SIG-M5 treated with dmso at 0.1 percent for 504 hours (cell line): ENCODE measurements at regions not wholly inside any gene's neighbourhood (a gene's known extent, or its start where the extent isn't known, plus 50 kb on each side); places are given as distances from the start of the nearest gene placed in this dataset.
"Not testable (repeated sequence)": the region's sequence is repeated elsewhere in the genome, so short reads cannot be mapped to it uniquely, and the experiment has no call there.

Experiments
- DNase-seq: peaks from one replicate; lab custom pipeline; 2025; ENCODE audit not compliant: unreplicated experiment; lab: John Stamatoyannopoulos, UW

DNA sequence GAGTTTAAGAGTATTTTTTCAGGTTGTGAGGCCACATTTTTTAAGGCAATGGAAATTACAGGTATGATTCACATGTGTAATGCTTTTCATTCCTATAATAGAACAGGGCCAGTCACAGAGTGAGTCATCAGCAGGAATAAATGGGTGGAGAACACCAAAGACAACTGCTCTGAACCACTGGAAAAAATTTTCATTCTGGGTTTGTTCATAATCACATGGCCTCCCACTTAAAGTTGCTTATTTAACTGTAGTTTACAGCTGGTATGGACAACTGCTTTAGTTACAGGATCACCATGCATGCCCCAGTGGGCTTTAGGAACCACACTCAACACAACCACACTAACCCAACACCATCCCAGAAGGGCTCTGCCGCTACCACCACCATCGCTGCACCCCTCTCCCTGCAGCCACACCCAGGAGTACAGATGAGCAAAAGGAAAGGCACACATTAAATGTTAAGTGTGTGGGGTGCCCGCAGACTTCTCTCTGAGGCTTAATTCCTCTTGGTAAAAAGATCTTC, 107.0 kb upstream of the DST start:
- DNase-seq: no peak

DNA sequence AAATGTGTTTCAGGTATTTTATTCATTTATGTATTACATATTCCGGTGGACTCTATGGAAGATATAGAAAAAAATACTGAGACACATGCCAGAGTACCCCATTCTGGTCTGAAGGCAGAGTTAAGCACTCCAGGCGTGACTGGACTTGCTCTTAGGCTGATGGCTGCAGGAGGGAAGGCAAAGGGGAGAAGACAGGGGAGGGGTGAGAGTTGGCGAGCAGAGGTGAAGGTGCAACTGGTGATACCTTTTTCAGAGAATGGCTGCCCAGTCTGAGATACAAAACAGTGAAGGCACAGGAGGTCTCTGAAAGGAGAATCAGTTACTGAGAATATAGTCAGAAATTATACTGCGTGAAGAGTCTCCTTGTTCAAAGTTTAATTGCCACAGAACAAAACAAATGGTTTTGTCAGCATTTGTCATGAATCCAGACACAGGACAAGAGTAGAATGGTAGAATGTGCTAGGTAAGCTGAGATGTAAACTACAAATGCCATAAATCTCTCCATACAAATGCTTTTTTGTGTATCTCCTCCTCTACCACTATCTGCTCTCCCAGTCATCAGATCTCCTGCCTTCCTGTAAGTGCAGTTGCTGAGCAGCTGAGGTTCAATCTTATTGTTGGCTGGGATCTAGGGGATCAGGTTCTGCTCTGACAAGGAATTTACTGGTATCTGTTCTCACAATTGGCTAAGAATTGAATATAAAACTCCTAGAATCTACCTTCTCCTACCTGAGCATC, 104.2 kb upstream of the DST start:
- no peak for DNase-seq

DNA sequence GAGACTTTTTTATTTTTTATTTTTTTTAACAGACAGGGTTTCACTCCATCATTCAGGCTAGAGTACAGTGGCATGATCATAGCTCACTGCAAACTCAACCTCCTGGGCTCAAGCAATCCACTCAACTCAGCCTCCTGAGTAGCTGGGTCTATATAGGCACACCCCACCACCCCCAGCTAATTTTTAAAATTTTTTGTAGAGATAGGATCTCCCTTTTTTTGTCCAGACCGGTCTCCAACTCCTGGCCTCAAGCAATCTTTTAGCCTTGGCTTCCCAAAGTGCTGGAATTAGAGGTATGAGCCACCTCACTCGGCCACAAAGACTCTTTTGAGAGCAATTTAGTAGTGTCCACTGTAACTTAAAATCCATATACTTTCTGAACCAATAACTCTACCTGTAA, 103.3 kb upstream of the DST start:
- DNase-seq: no peak

DNA sequence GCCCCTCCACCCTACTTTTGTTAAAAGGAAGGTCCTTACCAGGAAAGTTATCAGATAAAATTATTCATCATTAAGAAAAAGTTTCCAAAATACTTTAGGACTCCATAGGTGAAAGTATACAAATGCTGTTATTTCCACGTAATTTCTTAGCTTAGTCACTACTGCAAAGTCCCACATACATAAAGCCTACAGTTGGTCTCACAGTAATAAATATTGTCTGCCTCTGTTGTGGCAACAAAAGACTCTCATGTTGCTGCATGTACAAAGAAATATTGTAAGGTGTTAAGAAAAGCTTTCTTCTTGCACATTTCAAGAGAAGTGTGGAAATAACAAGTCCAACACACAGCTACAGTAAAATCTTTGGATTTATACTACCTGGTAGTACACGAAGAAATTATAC, 102.4 kb upstream of the DST start:
- no peak for DNase-seq

DNA sequence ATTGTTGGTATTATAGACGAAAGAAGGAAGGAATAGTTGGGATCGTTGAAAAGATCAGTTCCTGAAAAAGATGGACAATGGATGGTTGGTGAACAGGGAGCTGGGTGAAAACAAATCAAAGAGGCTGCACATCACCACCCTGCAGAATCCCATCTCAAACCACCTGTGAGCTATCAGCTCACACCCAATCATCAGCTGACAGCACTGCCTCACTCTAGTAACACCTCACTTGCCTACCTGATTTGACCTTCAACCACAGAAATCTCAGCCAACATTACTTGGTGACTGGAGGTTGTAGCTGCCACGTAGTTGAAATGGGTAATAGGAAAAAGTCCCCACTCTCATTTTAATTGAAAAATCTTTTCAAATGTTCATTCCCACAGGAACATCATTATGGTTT, 101.8 kb upstream of the DST start:
- no peak for DNase-seq

DNA sequence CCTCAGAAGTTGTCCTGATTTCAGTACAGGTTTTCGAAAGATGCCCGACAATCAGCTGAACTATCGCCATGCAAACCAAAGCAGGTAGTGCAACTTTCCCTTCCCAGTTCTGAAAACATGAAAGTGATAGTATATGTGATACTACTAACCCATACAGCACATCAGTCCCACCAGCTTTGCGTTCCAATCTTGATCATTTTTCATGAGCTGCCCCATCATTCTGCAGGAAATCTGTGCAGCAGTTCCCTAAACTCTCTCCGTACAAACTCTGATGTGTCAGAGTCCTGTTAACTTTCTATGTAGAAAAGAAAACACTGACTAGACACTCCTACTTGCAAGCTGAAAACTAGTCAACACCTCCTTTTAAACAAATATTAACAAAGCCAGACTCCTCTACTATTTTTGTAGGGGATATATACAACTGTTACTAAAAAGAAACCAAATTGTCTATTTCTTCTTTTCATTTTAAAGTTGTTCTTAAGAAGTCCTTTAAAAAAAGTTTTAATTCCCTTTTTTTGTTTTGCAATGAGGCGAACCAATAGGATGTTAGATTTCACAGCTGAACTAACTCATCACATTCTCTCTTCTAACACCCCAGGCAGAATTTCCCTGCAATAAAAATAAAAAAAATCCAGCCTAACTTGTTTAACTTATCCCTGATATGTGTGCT, 99.6 kb upstream of the DST start:
- DNase-seq: peak; percentile 33

GRCh38 chr6:56741472-56741871, 98.8 kb upstream of the DST start:
- DNase-seq: no peak

GRCh38 chr6:56739836-56740815, 97.4 kb upstream of the DST start:
- DNase-seq: no peak

DNA sequence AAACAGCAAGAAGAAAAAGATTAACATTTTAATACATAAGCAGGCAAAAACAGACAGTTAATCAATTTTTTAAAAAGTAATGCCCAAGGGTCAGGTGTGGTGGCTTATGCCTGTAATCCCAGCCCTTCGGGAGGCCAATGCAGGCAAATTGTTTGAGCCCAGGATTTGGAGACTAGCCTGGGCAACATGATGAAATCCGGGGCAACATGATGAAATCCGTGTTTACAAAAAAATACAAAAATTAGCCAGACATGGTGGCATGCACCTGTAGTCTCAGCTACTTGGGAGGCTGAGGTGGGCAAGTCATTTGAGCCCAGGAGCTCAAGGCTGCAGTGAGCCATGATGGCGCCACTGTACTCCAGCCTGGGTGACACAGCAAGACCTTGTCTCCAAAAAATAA, 94.1 kb upstream of the DST start:
- no peak for DNase-seq

DNA sequence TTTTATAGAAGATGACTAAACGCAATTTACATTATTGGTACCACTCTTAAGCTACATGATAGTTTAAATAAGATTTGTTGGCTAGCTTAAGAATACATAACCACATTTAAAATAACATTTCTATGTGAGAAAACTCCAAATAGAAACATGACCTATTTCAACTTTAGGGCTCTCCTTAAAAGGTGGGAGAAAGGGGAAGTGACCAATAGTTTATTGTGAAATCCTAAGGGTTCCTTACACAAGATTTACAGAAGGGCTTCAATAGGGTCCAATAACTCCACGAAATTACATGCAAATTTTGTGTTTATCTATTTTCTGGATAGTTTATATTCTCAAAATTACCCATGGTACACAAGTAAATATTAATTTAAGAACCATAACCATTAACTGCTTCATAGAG, 91.6 kb upstream of the DST start:
- peak; percentile 29 for DNase-seq

GRCh38 chr6:56733211-56733697, 90.6 kb upstream of the DST start:
- DNase-seq: no peak

DNA sequence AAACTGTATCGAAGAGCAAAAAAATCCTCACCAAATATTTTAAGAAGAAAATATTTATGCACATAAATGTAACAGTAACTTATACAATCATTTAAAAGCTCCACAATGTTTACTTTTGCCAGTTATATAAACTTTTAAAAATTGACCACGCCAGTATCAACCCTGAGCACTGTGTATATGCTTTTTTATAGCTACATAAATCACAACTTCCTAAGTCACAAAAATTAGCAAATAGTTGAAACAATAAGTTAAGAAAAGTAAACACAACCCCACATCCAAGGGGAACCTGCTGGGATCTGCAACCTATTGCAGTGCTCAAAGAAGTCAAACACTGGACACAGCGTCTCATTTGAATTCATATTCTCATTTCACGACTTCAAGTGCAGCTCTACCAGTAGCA, 89.8 kb upstream of the DST start:
- no peak for DNase-seq

- no peak for DNase-seq
Observed at GRCh38 chr6:56730663-56731529, 88.2 kb upstream of the DST start.

DNA sequence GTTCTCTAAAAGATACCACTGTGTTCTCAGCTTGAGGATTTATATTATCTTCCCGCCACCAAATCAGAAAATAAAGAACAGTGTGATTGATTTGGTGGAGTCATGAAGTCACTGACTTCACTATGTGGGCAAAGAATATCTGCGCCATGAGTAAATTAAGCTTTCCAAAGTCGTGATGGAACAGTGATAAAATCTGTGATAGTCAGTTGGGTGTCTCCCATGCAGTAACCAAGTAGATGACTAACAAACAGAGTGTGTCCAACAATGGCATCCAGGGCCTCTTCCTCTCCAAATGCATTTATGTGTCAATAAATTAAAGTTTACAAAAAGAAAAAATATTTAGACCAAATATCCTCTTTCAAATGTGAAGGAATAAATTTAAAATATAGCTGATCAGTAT, 87.0 kb upstream of the DST start:
- DNase-seq: no peak

GRCh38 chr6:56729166-56729565, 86.5 kb upstream of the DST start:
- DNase-seq: not testable (repeated sequence)

GRCh38 chr6:56727097-56727850, 84.6 kb upstream of the DST start:
- DNase-seq: no peak

DNA sequence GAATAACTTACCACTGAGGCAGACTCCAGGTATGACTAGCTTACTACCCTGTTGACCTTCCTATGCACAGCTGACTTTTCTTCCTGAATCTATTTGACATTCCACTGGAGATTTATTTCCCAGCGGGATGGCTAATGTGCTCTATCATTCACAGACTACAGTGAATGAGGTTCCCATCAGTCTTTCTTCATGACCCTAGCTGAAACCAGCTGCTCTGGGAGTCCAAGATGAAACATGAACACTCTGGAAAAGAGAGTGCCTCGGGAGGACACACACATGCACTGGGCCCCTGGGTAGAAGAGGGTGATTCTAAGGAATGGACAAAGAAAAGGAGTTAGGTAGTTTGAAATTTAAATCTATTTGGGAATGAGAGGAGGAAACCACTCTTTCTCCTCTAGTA, 82.6 kb upstream of the DST start:
- DNase-seq: no peak

- no peak for DNase-seq
Observed at GRCh38 chr6:56724455-56724854, 81.8 kb upstream of the DST start.

DNA sequence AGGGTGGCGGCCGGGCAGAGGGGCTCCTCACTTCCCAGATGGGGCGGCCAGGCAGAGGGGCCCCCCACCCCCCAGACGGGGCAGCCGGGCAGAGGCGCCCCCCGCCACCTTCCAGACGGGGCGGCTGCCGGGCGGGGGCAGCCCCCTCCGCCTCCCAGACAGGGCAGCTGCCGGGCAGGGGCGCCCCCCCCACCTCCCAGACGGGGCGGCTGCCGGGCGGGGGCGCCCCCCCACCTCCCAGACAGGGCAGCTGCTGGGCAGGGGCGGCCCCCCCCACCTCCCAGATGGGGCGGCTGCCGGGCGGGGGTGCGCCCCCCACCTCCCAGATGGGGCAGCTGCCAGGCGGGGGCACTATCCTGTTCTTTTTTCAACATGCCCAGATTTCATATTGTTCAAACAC, 78.2 kb upstream of the DST start:
- no peak for DNase-seq

DNA sequence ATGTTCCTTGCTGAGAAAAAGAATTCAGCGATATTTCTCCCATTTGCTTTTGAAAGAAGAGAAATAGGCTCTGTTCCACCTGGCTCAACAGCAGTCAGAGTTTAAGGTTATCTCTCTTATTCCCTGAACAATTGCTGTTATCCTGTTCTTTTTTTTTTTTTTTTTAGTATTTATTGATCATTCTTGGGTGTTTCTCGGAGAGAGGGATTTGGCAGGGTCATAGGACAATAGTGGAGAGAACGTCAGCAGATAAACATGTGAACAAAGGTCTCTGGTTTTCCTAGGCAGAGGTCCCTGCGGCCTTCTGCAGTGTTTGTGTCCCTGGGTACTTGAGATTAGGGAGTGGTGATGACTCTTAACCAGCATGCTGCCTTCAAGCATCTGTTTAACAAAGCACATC, 77.5 kb upstream of the DST start:
- not testable (repeated sequence) for DNase-seq
